ENCODE measurements at regions not wholly inside any gene's neighbourhood (a gene's known extent, or its start where the extent isn't known, plus 50 kb on each side); places are given as distances from the start of the nearest gene placed in this dataset.
"Not testable (repeated sequence)": the region's sequence is repeated elsewhere in the genome, so short reads cannot be mapped to it uniquely, and the experiment has no call there.

GRCh38 chr7:37594602-37595001 is 89.0 kb upstream of the GPR141 start:
- TF ChIP-seq CTCF (conservative IDR thresholded peaks at IDR 0.05; ENCODE audit: low read depth, low read length) = no peak
- H3K4me3 ChIP-seq (ENCODE audit: low read length) = no peak overlapping the region
- no peak for DNase-seq (ENCODE audit: low read depth)

- no peak for TF ChIP-seq CTCF (conservative IDR thresholded peaks at IDR 0.05; ENCODE audit: low read depth, low read length)
- H3K4me3 ChIP-seq (ENCODE audit: low read length) = no peak overlapping the region
These were observed 84.7 kb upstream of the GPR141 start for GRCh38 chr7:37598824-37599223.

GRCh38 chr7:37601321-37601720 is 82.2 kb upstream of the GPR141 start:
- DNase-seq (ENCODE audit: low read depth) = no peak
- no peak overlapping the region for H3K4me3 ChIP-seq (ENCODE audit: low read length)
- no peak for TF ChIP-seq CTCF (conservative IDR thresholded peaks at IDR 0.05; ENCODE audit: low read depth, low read length)

More at GRCh38 chr7:37598824-37599223, 84.7 kb upstream of the GPR141 start:
- DNase-seq (ENCODE audit: low read depth) = no peak

- no peak overlapping the region for H3K4me3 ChIP-seq (ENCODE audit: low read length)
- no peak for TF ChIP-seq CTCF (conservative IDR thresholded peaks at IDR 0.05; ENCODE audit: low read depth, low read length)
These were observed 79.5 kb upstream of the GPR141 start for GRCh38 chr7:37604078-37604477.

GRCh38 chr7:37617406-37617805 is 66.2 kb upstream of the GPR141 start:
- DNase-seq (ENCODE audit: low read depth); H3K4me3 ChIP-seq (ENCODE audit: low read length): not testable (repeated sequence)

More at GRCh38 chr7:37604078-37604477, 79.5 kb upstream of the GPR141 start:
- DNase-seq (ENCODE audit: low read depth) = no peak

GRCh38 chr7:37633048-37633447 is 50.5 kb upstream of the GPR141 start:
- no peak for DNase-seq (ENCODE audit: low read depth)
- TF ChIP-seq CTCF (conservative IDR thresholded peaks at IDR 0.05; ENCODE audit: low read depth, low read length) = no peak
- no peak overlapping the region for H3K4me3 ChIP-seq (ENCODE audit: low read length)
